Testis (tissue), 2 donors: ENCODE measurements at regions not wholly inside any gene's neighbourhood (a gene's known extent, or its start where the extent isn't known, plus 50 kb on each side); places are given as distances from the start of the nearest gene placed in this dataset.

Experiments
- DNase-seq: peaks from one replicate; pipeline ENCODE4 v3.0.0-alpha.2; 2019
- H3K27ac ChIP-seq, 2 donors: fragments of 200-600 bp; sonication (generic); one replicate each; pipeline ENCODE4 v1.5.1; 2019
- H3K27me3 ChIP-seq: fragments of 200-600 bp; sonication (generic); one replicate; pipeline ENCODE4 v1.5.1; 2019
- H3K36me3 ChIP-seq: fragments of 200-600 bp; sonication (generic); one replicate; pipeline ENCODE4 v1.5.1; 2017; ENCODE audit warnings: low read depth; ENCODE audit errors: missing control alignments
- H3K4me1 ChIP-seq: fragments of 200-600 bp; sonication (generic); one replicate; pipeline ENCODE4 v1.5.1; 2019
- H3K4me3 ChIP-seq, 2 donors: fragments of 200-600 bp; sonication (generic); one replicate each; pipeline ENCODE4 v1.5.1; 2017 to 2019
- H3K9me3 ChIP-seq: fragments of 200-600 bp; sonication (generic); one replicate; pipeline ENCODE4 v1.5.1; 2017
- CTCF ChIP-seq, 3 experiments: fragments of 450-650 bp in 2 of 3; fragments of 200-600 bp in 1 of 3; sonication (generic) in 1 of 3; IDR thresholded peaks; one replicate each; pipeline ENCODE4 v1.5.1; 2016 to 2019; ENCODE audit warnings: antibody characterized with exemption in 3 of 3, mild to moderate bottlenecking in 2 of 3, moderate library complexity in 1 of 3
- POLR2A ChIP-seq: fragments of 450-650 bp; IDR thresholded peaks from one replicate; pipeline ENCODE4 v1.6.1; 2017; ENCODE audit warnings: antibody characterized with exemption, mild to moderate bottlenecking, moderate library complexity
- WGBS, 2 donors: methylation state at CpG; one replicate each; pipeline ENCODE4 v1.1.5; 2018; 5-methylcytosine and 5-hydroxymethylcytosine counted together
- intact Hi-C: fragments of 100-400 bp; cut with DNase I; formaldehyde crosslinking; loops from one replicate; pipeline ENCODE4 v1.15.1; 2023; ENCODE audit warnings: low total_unique reads

DNA sequence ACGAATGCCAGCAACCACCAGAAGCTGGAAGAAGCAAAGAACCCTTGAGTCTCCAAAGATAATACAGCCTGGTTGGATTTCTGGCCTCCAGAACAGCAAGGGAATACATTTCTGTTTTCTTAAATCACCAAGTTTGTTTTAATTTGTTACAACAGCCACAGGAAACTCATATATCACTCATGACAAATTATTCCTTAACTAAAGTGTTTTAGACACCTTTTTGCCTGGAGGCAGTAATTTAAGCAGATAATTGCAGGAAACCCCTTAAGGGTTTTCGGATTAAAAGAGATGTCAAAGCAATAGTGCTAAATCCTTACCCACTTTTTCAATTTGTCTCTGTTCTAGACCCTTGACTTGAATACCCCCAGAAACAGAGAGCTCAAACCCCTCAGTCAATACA, 1050.0 kb downstream of the EPHA7 start:
- DNase-seq = no peak
- Histone ChIP-seq H3K27me3 (no peaks in the 10 kb centered on the region), H3K4me1 (no peaks in the 10 kb centered on the region), H3K4me3 (no peak overlapping the region), H3K27ac (no peak overlapping the region), H3K9me3 (no peaks in the 10 kb centered on the region), H3K36me3 (no peaks in the 10 kb centered on the region)
- TF ChIP-seq POLR2A (no peak), CTCF (IDR thresholded peaks at IDR 0.05) (no peak)
- intact Hi-C loops = no loop called here
- 80 to 82% methylated on average over 2 of the region's 2 CpGs for WGBS, 2 donors

GRCh38 chr6:92364948-92365541, 1054.3 kb downstream of the EPHA7 start:
- no peak for DNase-seq
- no peak overlapping the region for H3K27ac ChIP-seq
- no peaks in the 10 kb centered on the region for H3K36me3 ChIP-seq
- H3K4me3 ChIP-seq = no peak overlapping the region
- H3K9me3 ChIP-seq = no peaks in the 10 kb centered on the region
- intact Hi-C loops = no loop called here
- WGBS, 2 donors = 64 to 71% methylated on average over 2 of the region's 2 CpGs
- no peak for TF ChIP-seq CTCF (IDR thresholded peaks at IDR 0.05)
- no peak for TF ChIP-seq POLR2A
- H3K27me3 ChIP-seq = no peaks in the 10 kb centered on the region
- no peaks in the 10 kb centered on the region for H3K4me1 ChIP-seq

- Histone ChIP-seq H3K27ac (no peak overlapping the region), H3K9me3 (no peaks in the 10 kb centered on the region), H3K36me3 (no peaks in the 10 kb centered on the region), H3K4me1 (no peaks in the 10 kb centered on the region), H3K4me3 (no peak overlapping the region), H3K27me3 (no peaks in the 10 kb centered on the region)
- TF ChIP-seq CTCF (IDR thresholded peaks at IDR 0.05) = no peak
- 54 to 56% methylated on average over 3 of the region's 3 CpGs for WGBS, 2 donors
- intact Hi-C loops = no loop called here
- DNase-seq = no peak
Measured at GRCh38 chr6:92363111-92363510, 1056.2 kb downstream of the EPHA7 start.

- no peak overlapping the region for H3K27ac ChIP-seq
- H3K4me3 ChIP-seq = no peak overlapping the region
- TF ChIP-seq CTCF (IDR thresholded peaks at IDR 0.05) (no peak), POLR2A (no peak)
- no peaks in the 10 kb centered on the region for H3K36me3 ChIP-seq
- no peaks in the 10 kb centered on the region for H3K27me3 ChIP-seq
- no peak for DNase-seq
- H3K4me1 ChIP-seq = no peaks in the 10 kb centered on the region
- no peaks in the 10 kb centered on the region for H3K9me3 ChIP-seq
- WGBS, 2 donors = 65 to 70% methylated on average over 5 of the region's 5 CpGs
- intact Hi-C loops = no loop called here
Measured at GRCh38 chr6:92362404-92362803, 1057.0 kb downstream of the EPHA7 start.

- intact Hi-C loops = no loop called here
- Histone ChIP-seq H3K27ac (no peak overlapping the region), H3K36me3 (no peaks in the 10 kb centered on the region), H3K9me3 (no peaks in the 10 kb centered on the region), H3K4me3 (peak overlapping the region in 1 of 2 donors; percentile 15), H3K27me3 (no peaks in the 10 kb centered on the region), H3K4me1 (no peaks in the 10 kb centered on the region)
- TF ChIP-seq CTCF (IDR thresholded peaks at IDR 0.05) (no peak), POLR2A (no peak)
- WGBS, 2 donors = 71 to 82% methylated on average over 8 to 9 of the region's 9 CpGs
- DNase-seq = peak; percentile 20
Measured at GRCh38 chr6:92361990-92362389, 1057.4 kb downstream of the EPHA7 start.
